Endometrium (tissue), 2 donors: ENCODE measurements at regions not wholly inside any gene's neighbourhood (a gene's known extent, or its start where the extent isn't known, plus 50 kb on each side); places are given as distances from the start of the nearest gene placed in this dataset.

Source experiments
- FAIRE-seq: peaks from 2 replicates; lab custom pipeline; 2012; peaks lifted over from hg19 to GRCh38; lab: Jason Lieb, UNC
- donor health status: control.
- donor health status: control.

DNA sequence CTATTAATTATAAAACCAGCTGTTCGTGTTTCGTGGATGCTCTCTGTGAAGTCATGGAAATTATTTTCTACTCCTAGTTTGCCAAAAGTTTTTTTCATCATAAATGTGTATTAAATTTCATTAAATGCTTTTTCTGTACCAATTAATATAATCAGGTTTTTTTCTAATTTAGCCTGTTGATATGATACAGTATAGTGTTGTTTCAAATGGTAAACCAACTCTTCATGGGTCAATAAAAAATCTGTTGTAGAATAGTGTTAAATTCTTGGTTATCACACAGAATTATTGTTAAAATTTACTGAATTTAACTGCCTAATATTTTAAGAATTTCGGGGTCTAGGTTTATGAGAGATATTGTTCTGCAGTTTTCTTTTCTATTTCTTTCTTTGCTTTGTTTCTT, 505.9 kb upstream of the MANEA start:
- no peak for FAIRE-seq

DNA sequence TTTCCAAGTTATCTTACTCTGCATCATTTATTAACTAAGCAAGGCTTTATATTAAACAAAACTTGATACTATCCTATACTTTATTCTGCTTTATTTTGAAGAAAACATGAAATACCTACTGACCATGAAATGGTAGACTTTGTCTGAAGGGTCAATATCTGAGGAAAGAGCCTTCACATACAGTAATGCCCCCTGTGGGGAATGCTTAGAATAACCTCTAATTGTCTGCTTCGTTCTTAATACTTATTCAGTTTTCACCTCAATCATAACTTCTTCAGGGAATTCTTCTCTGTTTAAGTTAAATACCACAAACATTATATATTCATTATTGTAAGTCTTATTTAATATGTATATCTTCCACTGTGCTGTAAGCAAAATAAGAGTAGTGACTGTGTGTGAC, 498.9 kb upstream of the MANEA start:
- no peak for FAIRE-seq

GRCh38 chr6:95081231-95081630, 496.1 kb upstream of the MANEA start:
- no peak for FAIRE-seq

GRCh38 chr6:95081949-95082348, 495.4 kb upstream of the MANEA start:
- no peak for FAIRE-seq

- FAIRE-seq = no peak
These were observed 493.8 kb upstream of the MANEA start for GRCh38 chr6:95083506-95083905.

- no peak for FAIRE-seq
These were observed 492.5 kb upstream of the MANEA start for GRCh38 chr6:95084867-95085266.

DNA sequence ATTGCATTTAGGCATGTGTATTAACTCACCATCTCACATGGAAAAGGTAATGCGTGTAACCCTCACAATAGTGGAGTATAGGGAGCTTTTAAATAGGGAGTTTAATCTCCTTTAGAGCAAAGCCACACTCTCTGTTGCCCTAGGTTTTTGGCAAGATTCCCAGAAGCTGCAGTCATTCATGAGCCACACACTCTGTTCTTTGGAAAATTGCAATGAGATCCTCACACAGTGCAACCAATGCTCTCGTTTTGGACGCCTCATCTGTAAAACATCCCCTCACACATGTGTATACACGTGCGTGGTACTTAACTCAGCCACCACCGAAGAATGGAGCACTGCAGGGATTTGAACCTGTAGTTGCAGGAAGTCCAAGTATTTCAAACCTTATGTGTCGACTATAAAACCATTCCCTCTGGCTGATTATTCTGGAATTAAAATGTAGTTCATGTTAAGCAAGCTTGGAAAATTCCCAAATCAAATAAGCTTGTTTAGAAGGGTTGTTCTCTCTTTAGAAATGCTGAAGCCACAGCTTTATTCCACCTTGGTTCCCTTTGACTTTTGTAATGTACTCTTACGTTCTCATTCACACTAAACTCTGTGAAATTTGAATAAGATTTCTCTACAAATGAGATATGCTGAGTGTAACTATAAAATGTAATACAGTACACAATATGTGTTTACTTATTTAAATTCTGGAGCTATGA, 489.8 kb upstream of the MANEA start:
- no peak for FAIRE-seq

DNA sequence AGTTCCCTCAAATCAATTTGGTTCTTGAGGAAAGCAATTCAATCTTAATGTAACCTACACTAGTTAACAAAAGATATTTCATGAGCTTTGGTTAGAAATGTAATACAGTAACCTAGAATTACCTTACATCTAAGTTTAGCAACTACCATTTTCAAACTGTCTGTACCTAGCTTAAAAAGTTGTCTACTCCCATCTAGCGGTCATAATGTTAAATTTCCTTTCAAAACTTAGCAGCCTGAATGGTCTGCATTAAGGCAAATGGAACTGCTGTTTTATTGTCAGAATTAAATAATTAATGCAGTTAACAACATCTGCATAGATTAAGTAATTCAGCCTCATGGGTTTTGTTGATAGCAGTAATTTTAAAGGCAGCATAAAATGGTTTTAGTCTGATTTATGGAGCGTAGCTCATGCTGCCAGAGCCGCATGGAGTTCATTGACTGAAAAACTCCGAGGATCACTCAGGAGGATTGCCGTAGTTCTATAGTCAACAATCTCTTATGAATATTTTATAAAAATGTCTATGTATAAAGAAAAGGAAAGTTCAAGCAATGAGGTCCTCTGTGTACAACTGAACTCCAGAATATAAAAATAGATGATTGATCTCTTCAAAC, 485.4 kb upstream of the MANEA start:
- FAIRE-seq = no peak

DNA sequence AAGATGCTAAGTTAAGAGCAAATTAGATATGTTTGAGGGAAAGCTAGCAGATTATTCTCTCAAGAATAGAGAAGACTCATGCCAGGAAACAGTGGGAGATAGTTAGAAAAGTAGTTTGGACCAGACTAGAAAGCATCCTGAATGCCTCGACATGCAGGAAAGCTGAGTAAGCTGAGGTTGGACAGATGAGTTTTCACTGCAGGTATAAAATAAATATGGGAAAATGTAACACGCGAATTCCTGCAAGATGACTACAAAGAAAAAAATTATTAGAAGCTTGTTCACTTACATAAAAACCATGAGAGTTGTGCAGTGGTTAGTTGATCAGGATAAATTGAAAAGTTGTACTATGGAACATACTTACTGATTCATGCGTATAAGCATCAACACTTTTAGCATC, 484.2 kb upstream of the MANEA start:
- FAIRE-seq = no peak

- FAIRE-seq = no peak
These were observed 482.3 kb upstream of the MANEA start for GRCh38 chr6:95094751-95095663.

DNA sequence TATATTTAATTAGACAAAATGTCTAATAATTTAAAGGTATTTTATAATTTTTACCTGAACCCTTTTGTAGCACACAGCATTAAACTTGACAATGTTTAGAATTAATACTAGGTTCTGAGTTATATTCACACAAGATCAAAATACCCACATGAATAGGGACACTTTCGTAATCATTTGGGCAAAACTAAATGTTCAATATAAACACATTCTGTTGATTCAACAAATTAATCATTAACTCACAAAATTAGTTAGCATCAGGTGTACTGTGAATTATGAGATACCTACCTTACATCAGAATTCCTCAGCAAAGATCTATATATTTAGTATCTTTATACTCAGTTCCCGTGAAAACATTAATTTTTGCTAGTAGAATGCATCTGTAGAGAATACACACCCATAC, 481.5 kb upstream of the MANEA start:
- FAIRE-seq = no peak

DNA sequence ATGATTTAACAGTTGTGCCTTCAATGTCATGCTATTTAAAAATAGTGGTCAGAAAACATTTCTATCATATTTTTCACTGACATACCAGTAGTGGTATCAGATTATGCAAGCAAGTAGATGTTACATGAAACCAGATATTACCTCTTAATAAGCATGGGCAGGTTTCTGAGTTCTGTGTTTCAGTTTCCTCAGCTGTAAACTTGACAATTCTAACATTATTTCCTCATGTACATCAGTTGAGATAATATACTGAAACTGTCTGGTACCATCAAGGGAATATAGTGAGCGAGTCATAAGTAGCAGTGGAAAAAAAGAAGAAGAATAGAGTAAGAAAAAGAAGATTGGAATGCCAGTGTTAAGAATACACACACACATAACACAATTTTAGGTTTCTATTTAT, 477.9 kb upstream of the MANEA start:
- FAIRE-seq = no peak

GRCh38 chr6:95109212-95109611, 468.1 kb upstream of the MANEA start:
- no peak for FAIRE-seq

DNA sequence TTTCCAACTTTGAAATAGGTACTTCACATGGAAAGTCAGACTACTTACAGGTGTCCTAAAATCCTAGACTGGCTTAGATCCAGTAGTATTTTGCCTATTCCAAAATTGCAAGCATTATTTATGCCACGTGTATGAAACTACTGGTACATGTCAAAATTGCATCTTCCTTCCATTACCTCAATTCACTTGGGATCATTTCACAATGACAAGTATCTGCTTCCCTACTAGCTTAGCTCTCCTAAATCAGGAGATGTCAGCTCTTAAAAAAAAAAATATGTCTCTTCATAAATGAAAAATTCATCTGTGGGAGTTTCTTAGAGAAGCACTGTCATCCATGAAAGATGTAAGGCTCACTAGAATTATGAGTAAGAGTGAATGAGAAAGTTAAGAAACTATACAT, 466.6 kb upstream of the MANEA start:
- FAIRE-seq = no peak

DNA sequence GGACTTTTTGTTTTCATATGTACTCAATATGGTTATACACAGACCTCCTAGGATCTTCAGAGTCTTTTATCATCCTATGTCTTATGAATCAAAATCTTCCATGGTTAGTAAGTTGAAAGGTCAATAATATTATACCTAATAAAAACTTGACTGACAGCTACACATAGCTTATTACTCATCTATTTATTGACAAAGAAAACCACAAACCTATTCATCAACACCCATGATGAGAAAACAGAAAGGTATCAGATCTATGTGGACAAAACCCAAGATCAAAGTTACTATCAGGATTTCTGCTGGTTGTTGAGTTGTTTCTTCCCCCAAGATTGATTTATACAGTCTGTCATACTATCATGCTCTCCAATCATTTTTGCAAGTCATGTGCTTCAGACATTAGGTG, 460.1 kb upstream of the MANEA start:
- FAIRE-seq = no peak

GRCh38 chr6:95119927-95120326, 457.4 kb upstream of the MANEA start:
- FAIRE-seq = no peak

DNA sequence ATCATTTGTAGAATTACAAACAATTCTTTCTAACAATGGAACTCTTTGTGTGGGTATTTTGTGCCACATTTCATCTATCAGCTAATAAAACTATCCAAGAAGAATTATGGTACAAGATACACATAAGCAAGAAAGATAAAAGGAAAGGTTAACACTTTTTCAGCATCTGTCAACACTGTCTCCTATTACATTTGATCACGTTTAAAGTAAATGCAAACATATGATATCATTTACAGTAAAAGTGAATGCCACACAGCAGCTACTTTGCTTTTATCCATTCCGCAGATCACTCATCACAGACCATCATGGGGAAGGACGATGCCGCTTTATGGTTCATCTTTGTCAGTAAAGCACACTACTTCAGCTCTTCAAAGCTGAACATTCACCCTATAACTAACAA, 456.4 kb upstream of the MANEA start:
- no peak for FAIRE-seq

- no peak for FAIRE-seq
These were observed 450.1 kb upstream of the MANEA start for GRCh38 chr6:95127261-95127660.

- no peak for FAIRE-seq
These were observed 448.9 kb upstream of the MANEA start for GRCh38 chr6:95128439-95128838.

DNA sequence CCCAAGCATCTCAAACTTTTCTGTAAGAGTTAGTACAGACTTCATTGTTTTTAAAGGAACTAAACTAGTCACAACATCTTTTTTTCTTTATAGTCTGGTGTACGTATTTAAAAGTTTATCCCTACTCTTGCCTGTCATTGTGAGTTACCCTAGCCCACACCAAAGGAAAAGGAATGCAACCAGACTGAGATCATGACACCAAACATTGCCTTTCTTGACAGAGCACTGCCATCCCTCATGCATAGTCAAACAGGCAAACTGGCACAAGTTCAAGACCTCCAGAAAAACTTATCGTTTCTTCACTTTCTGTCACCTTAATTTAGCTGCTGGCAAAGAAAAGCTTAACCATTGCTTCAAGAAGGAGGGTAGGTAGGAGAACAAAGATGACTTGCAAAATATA, 448.4 kb upstream of the MANEA start:
- no peak for FAIRE-seq

DNA sequence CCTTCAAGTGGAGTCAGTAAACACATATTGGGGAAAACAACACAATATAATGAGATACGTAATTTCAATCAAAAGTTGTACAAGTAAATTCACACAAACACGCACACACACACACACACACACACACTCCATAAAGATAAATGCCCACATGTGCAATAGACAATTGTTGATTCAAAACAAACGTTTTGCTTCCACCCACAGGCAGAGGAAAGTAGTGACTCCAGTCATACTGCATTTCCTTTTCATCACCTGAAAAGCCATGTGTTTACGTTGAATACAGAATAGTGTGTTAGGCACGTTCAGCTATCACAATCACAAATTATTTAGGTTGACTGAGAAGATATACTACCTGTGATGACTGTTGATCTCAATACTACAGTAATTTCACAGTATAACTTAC, 443.8 kb upstream of the MANEA start:
- no peak for FAIRE-seq

GRCh38 chr6:95135182-95135581, 442.2 kb upstream of the MANEA start:
- no peak for FAIRE-seq

DNA sequence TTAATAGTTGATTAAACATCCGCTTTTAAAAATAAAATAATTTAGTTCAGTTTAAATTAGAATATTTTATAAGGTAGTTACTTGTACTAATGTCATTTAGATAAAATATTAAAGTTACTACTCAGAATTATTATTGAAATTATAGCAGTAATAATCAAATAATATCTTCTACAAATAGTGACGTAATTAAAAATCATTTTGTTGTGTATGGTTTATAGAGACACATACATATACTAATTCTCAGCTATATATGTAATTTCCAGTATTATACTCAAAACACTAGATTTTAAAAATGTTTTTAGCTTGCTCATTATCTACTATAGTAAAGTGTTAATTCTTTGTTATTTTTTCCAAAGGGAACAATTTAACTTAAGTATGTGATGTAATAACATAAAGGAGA, 435.2 kb upstream of the MANEA start:
- FAIRE-seq = no peak
